Testis (tissue), 2 donors: ENCODE measurements at regions not wholly inside any gene's neighbourhood (a gene's known extent, or its start where the extent isn't known, plus 50 kb on each side); places are given as distances from the start of the nearest gene placed in this dataset.

Source experiments
- POLR2A ChIP-seq: fragments of 450-650 bp; IDR thresholded peaks from one replicate; pipeline ENCODE4 v1.6.1; 2017; ENCODE audit warnings: antibody characterized with exemption, mild to moderate bottlenecking, moderate library complexity
- TF ChIP-seq, protein P1 (sequence below), 3 experiments: fragments of 450-650 bp in 2 of 3; fragments of 200-600 bp in 1 of 3; sonication (generic) in 1 of 3; IDR thresholded peaks; one replicate each; pipeline ENCODE4 v1.5.1; 2016 to 2019; ENCODE audit warnings: antibody characterized with exemption in 3 of 3, mild to moderate bottlenecking in 2 of 3, moderate library complexity in 1 of 3

GRCh38 chrX:15926622-15927021 lies 72.0 kb upstream of the AP1S2 start:
- TF ChIP-seq, protein P1, sequence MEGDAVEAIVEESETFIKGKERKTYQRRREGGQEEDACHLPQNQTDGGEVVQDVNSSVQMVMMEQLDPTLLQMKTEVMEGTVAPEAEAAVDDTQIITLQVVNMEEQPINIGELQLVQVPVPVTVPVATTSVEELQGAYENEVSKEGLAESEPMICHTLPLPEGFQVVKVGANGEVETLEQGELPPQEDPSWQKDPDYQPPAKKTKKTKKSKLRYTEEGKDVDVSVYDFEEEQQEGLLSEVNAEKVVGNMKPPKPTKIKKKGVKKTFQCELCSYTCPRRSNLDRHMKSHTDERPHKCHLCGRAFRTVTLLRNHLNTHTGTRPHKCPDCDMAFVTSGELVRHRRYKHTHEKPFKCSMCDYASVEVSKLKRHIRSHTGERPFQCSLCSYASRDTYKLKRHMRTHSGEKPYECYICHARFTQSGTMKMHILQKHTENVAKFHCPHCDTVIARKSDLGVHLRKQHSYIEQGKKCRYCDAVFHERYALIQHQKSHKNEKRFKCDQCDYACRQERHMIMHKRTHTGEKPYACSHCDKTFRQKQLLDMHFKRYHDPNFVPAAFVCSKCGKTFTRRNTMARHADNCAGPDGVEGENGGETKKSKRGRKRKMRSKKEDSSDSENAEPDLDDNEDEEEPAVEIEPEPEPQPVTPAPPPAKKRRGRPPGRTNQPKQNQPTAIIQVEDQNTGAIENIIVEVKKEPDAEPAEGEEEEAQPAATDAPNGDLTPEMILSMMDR (IDR thresholded peaks at IDR 0.05) = no peak
- TF ChIP-seq POLR2A = no peak
